ENCODE measurements at regions not wholly inside any gene's neighbourhood (a gene's known extent, or its start where the extent isn't known, plus 50 kb on each side); places are given as distances from the start of the nearest gene placed in this dataset.

DNA sequence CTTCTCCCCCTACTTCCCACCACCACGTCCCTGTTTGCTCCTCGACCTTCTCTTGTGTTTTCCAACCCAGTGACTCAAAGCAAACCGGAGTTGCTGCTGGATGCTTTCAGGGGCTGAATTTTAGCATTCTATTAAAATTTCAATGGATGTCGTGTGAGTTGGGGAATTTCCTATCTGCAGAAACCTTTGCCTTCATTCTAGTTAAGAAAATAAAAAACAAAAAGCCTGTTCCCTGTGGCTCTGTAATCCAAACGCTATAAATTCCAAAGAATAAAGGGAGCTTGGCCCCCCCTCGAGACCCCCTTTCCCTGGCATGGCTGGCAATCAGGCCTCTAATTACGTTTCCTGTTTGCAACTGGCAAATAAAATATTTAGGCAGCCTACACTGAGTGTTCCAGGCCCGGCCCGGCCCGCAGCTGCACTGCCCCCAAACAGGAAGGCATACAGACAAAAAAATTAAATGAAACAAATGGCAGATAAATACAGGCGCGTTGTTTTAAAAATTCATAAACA, 139.4 kb upstream of the PPP1R26 start:
- no peak for DNase-seq (ENCODE audit: low spot score)

DNA sequence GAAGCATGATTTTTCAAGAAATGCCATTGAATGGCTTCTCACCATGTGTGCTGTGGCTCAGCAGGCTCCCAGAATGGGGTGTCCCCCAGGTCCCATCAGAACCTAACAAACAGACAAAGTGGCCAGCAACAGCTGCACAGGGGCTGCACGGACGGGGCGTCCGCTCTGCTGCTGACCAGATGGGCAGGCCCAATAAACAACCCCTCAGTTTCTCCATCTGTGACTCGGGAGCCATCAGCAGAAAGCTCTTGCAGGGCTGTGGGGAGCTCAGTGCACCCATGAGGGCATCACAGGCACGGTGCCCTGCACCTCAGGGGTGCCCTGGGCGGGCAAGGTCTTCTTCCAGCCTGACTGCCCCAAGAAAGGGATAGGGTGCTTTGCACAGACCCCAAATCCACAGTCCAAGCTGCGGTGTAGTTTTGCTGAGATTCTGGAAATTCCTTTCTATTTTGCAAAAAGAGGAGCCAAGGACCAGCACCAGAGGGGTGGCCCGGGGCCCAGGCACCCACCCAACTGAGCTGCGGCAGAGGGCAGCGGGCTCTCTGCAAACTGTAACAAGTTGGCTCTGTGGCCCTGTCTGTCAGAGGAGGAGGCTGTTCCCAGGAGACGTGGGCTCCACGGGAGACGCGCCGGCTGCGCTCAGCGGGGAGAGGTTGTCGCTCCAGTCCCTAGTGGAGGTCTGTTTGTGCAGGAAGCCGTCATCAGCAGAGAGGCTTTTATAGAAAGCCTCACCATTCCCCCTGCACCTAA, 138.7 kb upstream of the PPP1R26 start:
- DNase-seq (ENCODE audit: low spot score): no peak

DNA sequence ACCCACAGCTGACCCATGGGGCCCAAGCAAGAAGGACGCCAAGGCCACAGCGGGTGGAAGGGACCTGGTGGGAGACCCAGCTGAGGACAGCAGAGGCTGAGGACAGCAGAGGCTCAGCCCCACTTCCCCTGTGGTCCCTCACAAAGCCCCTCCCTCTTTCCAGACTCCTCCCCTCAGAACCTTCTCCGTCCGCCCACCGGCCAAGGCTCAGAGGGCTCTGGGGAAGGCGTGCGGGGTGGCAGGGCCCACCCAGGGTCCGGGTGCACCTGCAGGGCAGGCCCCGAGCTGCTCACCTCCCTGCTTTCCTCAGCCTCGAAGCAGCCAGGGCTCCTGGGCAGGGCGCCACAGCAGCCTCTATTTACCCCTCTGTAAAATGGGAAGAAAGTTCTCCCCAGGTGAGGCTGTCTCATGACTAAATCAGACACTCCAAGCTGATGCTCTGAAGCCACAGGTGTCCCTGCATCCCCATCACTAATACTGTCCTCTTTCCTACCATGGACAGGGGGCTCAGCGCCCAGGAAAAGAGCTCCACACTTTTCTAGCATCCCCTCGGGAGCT, 137.9 kb upstream of the PPP1R26 start:
- DNase-seq (ENCODE audit: low spot score): no peak

DNA sequence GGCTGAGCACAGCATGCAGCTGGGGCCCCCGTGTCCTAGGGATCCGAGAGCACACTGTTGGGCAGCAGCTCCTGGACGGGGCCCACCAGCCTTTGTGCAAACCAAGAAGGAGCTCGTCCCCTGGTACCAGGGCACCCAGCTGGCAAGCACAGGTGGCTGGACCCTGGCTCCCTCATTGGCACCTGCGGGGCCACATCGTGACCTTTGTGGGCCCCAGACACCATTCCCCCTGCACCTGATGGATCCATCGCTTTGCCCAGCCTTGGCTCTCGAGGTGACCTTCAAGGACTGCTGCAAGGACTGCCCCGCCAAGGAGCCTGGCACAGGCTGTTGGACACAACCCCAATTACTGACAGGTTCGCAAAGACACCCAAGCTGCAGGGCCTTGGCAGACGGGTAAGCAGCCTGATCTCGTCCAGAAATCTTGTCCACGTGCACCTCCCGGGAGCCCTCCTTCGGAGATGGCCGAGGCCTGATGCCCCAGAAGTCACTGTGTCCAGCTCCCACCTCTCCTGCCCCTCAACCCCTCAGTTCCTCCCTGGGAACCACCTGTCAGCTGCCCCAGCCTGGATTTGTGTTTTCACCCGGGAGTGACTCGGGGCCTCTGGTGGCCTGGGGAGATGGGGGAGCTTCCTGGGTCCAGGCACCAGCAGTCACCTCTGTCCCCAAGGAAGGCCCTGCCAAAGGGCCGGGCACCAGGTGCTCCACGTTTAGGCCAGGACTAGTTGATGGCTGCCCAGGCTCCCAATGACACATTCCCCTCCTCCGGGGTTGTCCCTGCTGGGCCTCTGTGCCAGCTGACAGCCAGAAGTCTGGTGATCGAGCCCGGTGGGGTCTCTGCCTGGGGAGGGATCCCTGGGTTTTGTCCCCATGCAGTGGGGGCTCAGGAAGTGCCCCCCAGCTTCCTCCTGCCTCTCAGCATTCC, 137.1 kb upstream of the PPP1R26 start:
- no peak for DNase-seq (ENCODE audit: low spot score)

DNA sequence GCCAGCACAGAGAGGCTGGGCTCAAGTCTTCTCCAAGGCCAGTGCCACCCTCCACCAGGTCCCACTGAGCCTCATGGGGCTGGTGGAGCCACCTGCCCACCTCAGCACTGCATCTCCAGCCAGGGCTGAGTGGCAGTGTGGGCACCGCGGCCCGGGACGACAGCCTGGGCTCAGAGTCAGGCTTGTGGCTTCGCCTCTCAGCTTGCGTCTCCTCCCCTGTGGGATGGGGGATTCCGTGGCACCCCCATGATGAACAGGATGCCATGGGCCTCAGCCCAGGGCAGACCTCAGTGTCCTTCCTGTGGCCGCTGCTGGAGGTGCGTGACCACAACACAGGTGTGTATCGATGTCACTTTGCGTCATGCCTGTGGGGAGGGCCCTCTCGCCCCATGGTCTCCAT, 136.4 kb upstream of the PPP1R26 start:
- no peak for DNase-seq (ENCODE audit: low spot score)

DNA sequence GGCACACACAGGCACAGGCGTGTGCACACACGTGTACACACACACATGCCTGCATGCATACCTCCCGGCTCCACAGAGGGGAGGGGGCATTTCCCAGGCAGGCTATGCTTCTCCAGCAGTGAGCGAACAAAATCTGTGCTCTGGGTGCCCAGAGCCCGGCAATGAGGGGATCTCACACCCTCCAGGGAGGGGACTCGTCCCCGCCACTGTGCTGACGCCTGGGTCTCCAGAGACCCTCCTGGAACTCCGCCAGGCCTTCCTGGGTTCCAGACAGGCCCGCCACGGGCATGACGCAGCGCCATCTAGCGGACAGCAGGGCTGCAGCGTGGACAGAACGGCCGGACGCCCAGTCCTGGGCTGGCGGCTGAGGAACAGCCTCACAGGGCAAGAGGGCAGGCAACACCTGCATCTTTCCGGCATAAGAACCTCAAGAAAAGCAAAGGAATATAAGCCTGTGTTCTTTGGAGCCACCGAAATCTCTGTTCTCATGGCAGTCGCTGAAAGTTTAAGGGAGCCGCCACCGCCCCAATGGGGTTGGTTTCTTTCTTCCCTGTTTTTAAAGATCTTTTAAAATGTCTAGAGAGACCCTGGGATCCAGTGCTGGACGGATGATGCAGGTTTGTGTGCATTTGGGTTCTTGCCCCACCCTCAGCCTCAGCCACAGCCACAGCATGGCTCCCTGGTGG, 135.6 kb upstream of the PPP1R26 start:
- DNase-seq (ENCODE audit: low spot score): peak; percentile 87

DNA sequence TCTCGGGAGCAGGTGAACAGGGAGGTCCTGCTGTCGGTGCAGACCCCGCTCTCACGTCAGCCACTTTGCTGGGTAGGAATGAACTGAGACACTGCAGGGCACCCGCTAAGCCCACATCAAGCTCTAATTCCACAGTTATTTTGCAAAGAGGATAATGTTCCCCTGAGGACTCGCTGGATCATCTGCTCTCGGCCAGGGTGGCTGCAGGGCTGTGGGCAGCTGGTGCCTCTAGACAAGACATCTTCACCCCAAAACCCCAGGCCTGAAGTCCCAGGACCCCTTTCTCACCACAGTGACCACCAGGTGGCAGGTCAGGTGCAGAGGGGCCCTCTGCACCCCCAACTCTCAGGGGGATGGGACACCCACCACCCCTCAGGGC, 135.1 kb upstream of the PPP1R26 start:
- no peak for DNase-seq (ENCODE audit: low spot score)

DNA sequence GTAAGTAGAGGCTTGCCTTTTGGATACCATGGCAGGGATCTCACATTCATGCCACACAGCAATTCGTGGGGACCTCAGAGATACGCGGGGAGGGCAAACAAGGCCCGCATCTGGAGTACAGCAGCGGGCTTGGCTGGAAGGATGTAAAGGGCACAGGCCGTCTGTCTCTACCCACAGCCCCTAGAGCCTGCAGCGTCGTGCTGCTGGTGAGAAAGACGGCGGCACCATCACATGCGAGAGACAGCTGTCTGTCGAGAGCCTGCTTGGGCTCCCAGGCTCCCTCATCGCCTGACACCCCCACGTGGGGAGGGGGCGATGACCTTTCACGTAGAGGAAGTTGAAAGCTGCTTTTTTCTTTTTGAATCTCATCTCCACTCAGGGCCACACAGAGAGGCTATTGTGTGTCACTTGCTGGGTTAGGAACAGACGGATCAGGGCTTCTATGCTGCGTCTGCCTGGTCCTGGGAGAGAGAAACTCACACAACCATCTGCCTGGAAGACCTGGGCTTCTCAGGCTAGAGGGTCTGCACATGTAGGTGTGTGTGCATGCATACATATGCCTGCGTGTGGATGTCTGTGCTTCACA, 134.6 kb upstream of the PPP1R26 start:
- no peak for DNase-seq (ENCODE audit: low spot score)

DNA sequence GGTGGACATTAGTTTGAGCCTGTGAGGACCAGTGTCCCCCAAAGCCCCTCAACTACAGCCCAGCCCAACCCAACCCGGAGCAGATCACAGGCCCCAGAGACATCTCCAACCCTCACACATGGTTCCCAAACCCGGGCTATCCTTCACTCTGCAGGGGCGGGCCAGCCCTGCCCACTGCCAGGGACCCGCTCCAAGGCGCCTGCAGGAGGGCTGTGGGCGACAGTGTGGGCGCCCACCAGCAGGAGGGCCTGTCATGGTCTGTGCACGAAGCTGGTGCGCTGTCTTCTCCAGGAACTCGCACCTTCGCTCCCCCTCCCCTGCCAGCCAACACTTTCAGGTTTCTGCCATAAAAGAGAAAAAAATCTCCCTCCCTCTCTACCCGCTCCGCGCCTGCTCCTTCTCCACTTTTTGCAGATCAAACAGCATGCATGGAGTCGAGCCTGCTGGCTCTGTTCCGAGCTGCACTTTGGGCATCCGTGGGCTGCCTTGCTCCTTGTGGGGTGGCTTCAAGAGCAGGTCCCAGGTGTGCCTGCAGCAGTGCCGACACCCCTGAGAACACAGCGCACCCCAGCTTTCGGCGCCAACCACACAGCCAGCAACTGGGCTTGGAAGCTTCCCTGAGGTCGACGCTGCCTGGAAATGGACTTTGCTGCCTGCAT, 133.7 kb upstream of the PPP1R26 start:
- DNase-seq (ENCODE audit: low spot score): no peak

DNA sequence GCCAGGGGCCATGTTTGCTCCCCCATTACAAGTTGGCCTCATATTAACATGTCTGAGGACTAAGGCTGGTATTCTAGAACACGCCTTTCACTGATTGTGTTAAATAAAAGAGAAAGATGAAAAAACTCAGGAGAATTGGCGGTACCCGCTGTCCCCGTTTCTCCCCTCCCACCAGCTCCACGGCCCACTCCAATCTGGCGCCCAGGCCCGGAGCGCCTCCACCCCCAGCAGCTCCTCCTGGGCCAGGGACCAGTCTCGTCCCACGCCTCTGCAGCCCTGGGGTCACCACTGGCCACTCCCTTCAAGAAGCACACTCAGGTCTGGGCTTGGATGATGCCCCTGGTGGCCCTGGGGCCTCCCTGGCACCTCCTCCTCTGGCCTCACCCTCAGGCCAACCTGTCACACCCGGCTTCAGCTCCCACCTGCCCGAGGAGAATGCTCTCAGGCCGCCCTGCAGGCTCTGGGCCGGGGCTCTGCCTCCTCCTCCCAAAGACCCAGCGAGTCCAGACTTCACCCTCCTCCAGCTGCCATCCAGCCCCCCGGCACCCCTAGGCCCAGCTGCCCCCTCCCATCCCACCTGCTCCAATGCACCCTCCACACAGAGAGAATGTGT, 133.0 kb upstream of the PPP1R26 start:
- DNase-seq (ENCODE audit: low spot score): no peak

DNA sequence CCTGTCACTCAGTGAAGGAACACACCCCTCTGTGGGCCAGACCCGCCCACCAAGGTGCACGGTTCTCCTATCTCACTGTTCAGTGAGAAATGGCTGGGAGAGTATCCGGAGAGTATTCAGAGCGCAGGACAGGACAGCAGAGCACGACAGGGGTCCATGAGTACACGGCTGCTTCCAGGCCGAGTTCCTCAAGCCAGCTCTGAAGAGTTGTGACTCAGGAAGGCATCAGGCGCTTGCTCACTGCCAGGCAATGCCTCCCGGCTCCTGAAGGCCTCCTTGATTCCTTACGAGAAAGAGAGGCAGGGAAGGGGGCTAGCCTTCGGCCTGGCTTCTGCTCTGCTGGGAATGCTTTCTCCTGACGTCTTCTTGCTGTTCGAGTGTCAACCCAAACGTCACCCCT, 132.1 kb upstream of the PPP1R26 start:
- no peak for DNase-seq (ENCODE audit: low spot score)

DNA sequence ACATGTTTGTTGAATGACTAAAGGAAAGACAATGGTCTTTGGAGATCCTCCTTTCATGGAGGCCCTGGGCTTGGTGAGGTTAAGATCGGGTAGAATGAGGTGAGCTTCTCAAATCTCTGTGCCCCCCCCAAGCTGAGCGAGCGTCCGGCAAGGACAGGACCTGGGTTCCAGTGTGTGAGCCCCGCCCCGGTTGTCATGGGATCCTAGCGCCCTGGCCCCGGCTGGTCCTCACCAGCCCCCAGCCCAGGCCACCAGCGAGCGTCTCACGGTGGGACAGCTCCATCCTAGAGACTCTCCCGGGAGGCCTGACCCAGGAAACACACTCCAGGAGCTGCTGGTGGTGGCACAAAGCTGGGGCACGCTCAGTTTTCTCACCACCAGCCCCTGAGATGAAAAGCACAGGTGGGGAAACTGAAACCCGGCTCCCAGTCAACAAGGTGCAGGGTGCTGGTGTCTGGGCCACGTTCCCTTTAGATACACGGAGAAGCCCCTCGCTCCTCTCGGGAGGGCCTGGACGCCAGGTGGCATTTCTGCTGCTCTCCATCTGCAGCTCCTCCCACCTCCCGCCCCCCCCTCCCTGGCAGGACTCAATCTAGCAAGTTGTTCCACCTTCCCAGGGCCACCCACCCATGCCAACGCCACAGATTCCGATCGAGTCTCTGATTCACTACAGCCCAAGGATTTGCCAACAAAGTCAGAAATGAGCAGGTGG, 131.3 kb upstream of the PPP1R26 start:
- no peak for DNase-seq (ENCODE audit: low spot score)

DNA sequence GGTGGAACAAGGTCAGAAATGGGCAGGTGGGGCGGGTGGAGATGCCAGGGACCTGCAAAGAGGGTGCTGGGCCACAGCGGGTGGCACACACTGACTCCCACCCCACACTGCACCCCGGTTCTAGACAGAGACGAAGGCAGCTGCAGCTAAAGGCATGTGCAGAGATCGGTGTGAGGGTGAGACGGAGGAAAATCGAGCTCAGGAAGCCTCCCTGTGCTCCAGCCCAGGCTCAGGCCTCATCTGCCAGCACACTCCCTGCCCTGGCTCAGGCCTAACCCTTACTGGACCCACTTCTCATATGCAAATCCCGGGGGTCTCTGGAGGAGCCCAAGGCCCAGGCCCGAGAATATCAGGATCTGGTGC, 130.8 kb upstream of the PPP1R26 start:
- DNase-seq (ENCODE audit: low spot score): no peak

DNA sequence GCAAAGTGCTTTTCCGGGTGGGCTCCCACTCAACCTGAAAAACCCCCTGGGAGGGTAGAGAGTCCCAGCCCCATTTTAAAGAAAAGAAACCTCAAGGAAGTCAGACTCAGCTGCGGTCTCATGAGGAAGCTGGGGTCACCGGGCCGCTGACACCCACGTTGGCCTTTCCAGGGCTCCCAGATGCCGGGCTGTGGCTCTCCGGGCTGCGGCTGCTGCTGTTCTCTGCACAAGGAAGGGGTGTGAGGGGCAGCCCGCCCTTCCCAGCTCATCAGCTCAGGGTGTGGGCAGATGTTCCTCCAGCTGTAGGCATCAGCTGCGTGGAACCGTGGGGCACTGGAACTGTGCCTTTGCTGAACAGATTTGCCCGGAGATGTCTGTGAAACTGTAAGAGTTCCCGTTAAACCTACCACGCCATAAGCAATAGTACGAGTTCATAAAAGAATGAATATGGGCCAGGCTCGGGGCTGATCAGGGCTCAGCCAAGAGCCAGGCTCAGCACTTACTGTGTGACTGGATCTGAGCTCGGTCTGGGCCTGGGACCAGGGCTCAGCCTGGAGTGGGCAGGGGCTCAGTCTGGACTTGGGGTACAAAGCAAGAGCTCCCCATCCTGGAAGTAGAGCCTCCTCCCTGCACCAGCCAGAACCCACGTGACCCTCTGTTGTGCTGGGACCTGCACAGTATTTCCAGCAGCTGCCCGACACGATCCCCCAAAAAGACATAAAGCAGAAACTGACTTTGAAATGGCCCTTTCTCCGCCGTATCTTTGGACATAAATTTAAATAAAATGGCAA, 130.2 kb upstream of the PPP1R26 start:
- DNase-seq (ENCODE audit: low spot score): no peak

DNA sequence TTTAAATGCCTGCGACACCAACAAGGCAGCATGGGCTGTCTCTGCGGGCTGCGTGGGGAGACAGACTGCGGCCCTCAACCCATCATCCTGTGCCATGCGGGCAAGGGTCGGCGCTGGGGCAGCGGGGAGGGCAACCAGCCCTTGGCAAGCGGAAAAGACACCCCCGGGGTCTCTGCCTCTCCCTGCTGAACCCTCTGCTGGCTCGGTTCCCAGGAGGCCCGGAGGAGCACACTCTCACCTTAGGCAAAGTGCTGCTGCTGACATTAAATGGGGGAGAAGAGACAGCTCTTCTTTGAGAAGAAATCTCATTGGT, 129.6 kb upstream of the PPP1R26 start:
- DNase-seq (ENCODE audit: low spot score): no peak

DNA sequence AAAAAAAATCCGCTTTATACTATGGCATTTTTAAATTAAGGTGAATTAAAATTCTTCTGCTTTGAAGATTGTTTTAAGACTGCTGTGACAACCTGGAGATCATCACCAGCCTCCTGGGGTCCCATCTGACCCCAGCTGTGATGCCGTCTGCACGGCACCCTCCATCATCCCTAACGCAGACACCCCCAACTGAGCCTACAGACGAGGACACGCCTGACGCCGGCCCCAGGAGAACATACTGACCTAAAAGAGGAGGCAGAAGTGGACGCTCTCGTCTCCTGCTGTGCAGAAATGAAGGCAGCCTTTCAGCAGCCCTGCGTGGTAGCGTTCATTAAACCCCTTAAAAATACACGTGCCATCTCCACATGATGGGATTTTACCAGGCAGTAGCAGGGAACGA, 125.6 kb upstream of the PPP1R26 start:
- DNase-seq (ENCODE audit: low spot score): no peak

DNA sequence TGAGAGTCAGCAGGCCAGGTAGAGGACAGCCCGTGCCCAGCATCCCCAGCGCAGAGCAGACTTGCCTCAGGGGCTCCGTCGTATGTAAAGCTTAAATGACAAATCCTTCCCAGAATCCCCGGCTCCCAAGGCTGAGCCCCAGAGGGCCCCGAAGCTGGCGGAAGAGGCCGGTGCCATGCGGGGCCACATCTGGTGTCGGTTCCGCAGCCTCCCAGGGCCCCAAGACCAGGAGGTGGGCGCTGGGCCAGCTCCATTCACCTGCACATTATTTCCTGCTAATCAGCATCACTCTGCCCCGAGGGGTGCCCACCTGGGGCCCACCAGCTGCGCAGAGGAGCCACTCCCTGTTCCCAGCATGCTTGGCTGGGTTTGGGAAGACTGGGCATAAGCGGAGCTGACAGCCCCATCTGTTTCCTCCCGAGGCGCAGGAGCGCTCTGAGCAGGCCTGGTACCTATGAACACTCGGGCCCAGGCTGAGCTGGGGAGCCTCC, 124.0 kb upstream of the PPP1R26 start:
- DNase-seq (ENCODE audit: low spot score): no peak

DNA sequence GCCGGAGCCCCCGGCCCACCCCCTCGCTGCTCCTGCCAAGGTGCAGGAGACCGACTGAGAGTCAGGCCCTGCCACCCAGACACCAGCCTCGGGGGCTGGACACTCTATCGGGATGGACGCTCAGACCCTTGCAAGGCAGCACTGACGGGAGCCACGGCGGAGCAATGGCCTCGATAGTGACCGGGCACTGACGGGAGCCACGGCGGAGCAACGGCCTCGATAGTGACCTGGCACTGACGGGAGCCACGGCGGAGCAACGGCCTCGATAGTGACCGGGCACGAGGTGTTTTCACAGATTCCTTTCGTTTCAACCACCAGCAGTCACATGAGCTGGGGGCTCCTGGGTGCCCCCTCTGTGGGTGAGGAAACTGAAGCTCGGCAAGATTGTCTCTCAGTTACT, 123.6 kb upstream of the PPP1R26 start:
- DNase-seq (ENCODE audit: low spot score): no peak

DNA sequence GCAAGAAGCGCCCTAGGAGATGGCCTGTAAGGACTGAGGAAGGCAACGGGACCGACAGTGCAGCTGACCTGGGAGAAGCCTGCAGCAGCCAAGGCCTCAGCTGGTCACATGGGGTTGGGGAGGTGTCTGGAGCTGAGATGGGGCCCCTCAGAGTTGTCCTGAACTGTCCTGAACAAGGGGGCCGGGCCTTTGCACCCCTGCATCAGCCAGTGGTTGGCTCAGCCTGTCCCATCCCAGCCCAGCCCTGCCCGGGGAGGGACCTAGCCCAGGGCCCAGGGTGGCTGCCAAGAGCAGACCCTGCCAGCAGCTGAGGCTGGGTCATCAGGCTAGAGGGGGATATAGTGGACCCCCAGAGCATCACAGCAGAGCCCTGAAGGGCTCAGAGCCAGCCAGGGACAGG, 122.8 kb upstream of the PPP1R26 start:
- no peak for DNase-seq (ENCODE audit: low spot score)

All from HuH-7 (cell line).